Astrocyte of the spinal cord (primary cell): ENCODE measurements at regions not wholly inside any gene's neighbourhood (a gene's known extent, or its start where the extent isn't known, plus 50 kb on each side); places are given as distances from the start of the nearest gene placed in this dataset.

Source experiments
- DNase-seq: peaks from one replicate; pipeline ENCODE4 v3.0.0; 2011; ENCODE audit warnings: low read depth, low spot score
- H3K4me3 ChIP-seq: 2 replicates; pipeline ENCODE4 v1.5.1; 2011; ENCODE audit warnings: low read depth, mild to moderate bottlenecking, low read length, moderate library complexity
- CTCF ChIP-seq: IDR thresholded peaks from 2 replicates; pipeline ENCODE4 v1.5.1; 2012; ENCODE audit warnings: low read depth, mild to moderate bottlenecking, low read length, inconsistent platforms
- in situ Hi-C: cut with HindIII; loops from 2 replicates; pipeline ENCODE4 v1.10.0; 2017; ENCODE audit warnings: low sequenced_read_pairs

- no peak for DNase-seq
- in situ Hi-C loops: no loop called here
- no peak overlapping the region for H3K4me3 ChIP-seq
- TF ChIP-seq CTCF: no peak
Measured at GRCh38 chr10:8498290-8498689, 443.8 kb downstream of the GATA3 start.

- in situ Hi-C loops: no loop called here
- TF ChIP-seq CTCF: no peak
- H3K4me3 ChIP-seq: no peak overlapping the region
- no peak for DNase-seq
Measured at GRCh38 chr10:8498881-8499280, 444.4 kb downstream of the GATA3 start.

- DNase-seq: no peak
- H3K4me3 ChIP-seq: no peak overlapping the region
- no peak for TF ChIP-seq CTCF
- in situ Hi-C loops: no loop called here
Measured at GRCh38 chr10:8499312-8499711, 444.8 kb downstream of the GATA3 start.

- H3K4me3 ChIP-seq: no peak overlapping the region
- no peak for TF ChIP-seq CTCF
- no peak for DNase-seq
- in situ Hi-C loops: no loop called here
Measured at GRCh38 chr10:8499752-8500390, 445.4 kb downstream of the GATA3 start.

GRCh38 chr10:8502573-8502972 is 448.1 kb downstream of the GATA3 start:
- DNase-seq: no peak
- H3K4me3 ChIP-seq: no peak overlapping the region
- in situ Hi-C loops: no loop called here
- no peak for TF ChIP-seq CTCF

GRCh38 chr10:8504499-8504898 is 450.0 kb downstream of the GATA3 start:
- no peak for TF ChIP-seq CTCF
- in situ Hi-C loops: no loop called here
- H3K4me3 ChIP-seq: no peak overlapping the region
- DNase-seq: no peak

GRCh38 chr10:8507156-8507555 is 452.7 kb downstream of the GATA3 start:
- no peak for DNase-seq
- TF ChIP-seq CTCF: no peak
- in situ Hi-C loops: no loop called here

More at GRCh38 chr10:8507156-8507555, 452.7 kb downstream of the GATA3 start:
- no peak overlapping the region for H3K4me3 ChIP-seq
